Activated CD4-positive, CD25-positive, alpha-beta regulatory T cell treated with anti-CD3 and anti-CD28 coated beads, Interleukin-2, amount 50 U/mL, for 16 hours (primary cell): ENCODE measurements at regions not wholly inside any gene's neighbourhood (a gene's known extent, or its start where the extent isn't known, plus 50 kb on each side); places are given as distances from the start of the nearest gene placed in this dataset.

Experiments used
- DNase-seq: peaks from one replicate; pipeline ENCODE4 v3.0.0-alpha.2; 2020; ENCODE audit warnings: low read depth, low spot score

DNA sequence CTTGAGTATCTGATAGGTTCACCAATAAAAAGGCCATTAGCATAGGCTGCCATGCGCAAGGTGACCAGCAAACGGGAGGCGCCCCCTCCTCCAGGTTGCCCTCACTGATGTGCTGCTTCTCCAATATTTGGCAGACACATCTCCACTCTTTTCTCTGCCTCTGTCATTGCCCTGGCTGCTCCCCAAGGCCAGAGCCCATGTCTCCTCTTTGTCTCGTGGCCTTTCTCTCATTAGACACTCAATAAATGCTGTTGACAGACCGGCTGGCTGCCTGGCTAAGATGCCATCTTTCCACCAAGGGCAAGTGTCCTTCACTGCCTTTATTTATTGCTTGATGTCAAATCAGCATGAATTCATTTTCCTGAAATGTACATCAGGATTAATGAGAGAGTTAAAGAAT is 404.0 kb upstream of the KIF2A start:
- no peak for DNase-seq

DNA sequence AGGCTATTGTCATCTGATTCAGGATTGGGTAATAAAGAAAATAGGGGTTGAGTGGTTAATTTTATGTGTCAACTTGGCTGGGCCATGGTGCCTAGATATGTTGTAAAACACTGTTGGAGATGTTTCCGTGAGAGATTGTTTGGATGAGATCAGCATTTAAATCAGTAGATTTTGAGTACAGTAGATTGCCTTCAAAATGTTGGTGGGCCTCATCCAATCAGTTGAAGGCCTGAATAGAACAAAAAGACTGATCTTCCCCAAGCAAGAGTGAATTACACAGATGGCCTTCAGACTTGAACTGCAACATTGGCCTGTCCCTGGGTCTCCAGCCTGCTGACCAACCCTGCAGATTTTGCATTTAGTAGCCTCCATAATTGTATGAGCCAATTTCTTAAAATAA is 401.3 kb upstream of the KIF2A start:
- DNase-seq = no peak

DNA sequence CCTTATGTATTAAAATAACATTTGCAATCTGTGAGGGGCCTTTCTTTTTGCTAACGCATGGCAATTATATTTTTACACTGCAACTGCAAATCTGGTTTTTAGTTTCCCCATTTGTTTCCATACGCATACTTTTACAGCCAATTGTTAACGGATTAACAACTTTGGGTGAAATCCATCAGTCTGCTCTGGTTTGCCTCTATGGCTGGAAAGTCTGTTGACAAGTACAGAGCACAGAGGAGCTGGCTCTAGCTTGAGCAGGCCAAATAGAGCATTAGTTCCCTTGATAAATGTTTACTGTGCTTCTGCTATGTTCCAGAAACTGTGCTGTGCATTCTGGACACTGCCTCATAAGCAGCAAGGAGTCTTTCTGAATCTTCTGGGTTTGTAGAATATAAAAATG is 400.4 kb upstream of the KIF2A start:
- no peak for DNase-seq

DNA sequence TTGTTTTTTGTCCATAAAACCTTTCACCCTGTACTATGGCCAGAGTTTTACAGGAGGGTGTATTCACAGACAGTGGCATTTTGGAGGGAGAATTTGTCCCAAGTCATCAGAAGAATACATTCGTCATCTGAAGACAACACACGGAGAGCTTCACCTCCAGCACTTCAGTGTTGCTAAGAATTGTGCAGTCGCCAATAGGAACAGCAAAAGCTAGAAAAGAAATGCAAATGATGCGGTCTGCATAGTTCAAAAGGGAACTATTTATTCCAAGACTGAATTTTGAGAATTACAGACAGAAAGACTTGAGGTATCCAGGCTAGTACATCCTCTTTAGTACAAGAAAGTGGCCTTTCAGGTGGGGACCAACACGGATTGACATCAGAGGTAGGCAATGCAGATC is 399.2 kb upstream of the KIF2A start:
- DNase-seq = no peak

DNA sequence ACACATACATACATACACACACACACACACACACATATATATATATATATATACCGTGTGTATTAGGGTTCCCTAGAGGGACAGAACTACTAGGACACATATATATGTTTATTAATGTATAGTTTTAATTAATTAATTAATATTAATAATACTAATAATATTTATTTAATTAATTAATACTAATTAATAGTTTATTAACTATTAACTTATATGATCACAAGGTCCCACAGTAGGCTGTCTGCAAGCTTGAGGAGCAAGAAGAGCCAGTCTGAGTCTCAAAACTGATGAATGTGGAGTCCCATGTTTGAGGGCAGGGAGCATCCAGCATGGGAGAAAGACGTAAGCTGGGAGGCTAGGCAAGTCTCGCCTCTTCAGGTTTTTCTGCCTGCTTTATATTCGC is 398.0 kb upstream of the KIF2A start:
- no peak for DNase-seq

DNA sequence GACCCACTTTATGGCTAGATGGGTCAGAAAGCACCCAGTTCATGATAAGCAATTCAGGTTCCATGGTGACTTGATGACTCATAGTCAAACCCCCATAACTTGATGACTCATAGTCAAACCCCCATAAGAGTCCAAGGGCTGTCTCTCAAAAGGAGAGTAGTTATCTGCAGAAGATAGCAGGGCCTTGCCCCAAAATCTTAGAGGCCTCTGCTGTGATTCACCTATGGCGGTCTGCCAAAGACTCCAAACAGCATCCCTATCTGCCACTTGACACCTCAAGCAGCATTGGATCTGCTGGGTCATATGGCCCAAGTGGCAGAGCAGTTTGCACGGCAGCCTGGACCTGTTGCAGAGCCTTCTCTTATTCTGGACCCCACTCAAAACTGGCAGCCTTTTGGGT is 395.2 kb upstream of the KIF2A start:
- DNase-seq = no peak

DNA sequence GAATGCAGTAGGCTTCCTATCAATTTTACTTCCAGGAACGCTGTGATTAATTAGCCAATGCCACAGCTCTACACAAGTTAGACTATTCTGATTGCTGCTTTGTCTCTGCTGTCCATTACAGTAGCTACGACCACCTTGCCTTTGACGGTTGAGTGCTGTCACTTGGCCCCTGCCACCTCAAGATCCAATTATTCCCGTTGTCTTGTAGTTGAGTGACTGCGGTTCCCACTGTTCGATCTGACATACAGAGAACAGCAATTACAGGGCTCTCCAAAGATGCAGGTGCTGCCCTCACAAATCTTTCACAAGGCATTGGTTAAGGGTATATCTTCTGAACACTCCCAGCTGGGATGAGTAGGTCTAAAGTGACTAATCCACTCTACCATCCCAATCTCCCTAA is 393.4 kb upstream of the KIF2A start:
- DNase-seq = no peak

DNA sequence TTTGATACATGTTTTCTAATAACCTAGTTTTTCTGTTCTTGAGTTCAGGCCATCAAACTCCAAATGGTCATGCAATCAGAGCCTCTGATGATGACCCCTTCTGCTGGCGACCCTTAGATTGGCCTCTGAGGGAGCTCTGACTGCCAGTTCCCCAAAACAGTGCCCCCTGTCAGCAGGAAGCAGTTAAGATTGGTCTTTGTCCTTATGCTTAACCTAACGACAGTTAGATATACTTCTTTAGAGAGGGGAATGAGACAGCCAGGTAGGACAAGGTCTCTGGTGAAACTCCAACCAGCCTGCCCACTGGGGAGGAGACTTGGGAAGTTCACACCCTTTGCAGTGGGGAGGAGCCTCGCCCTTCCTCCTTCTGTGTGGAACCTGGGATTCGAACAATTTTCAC is 390.4 kb upstream of the KIF2A start:
- DNase-seq = no peak

DNA sequence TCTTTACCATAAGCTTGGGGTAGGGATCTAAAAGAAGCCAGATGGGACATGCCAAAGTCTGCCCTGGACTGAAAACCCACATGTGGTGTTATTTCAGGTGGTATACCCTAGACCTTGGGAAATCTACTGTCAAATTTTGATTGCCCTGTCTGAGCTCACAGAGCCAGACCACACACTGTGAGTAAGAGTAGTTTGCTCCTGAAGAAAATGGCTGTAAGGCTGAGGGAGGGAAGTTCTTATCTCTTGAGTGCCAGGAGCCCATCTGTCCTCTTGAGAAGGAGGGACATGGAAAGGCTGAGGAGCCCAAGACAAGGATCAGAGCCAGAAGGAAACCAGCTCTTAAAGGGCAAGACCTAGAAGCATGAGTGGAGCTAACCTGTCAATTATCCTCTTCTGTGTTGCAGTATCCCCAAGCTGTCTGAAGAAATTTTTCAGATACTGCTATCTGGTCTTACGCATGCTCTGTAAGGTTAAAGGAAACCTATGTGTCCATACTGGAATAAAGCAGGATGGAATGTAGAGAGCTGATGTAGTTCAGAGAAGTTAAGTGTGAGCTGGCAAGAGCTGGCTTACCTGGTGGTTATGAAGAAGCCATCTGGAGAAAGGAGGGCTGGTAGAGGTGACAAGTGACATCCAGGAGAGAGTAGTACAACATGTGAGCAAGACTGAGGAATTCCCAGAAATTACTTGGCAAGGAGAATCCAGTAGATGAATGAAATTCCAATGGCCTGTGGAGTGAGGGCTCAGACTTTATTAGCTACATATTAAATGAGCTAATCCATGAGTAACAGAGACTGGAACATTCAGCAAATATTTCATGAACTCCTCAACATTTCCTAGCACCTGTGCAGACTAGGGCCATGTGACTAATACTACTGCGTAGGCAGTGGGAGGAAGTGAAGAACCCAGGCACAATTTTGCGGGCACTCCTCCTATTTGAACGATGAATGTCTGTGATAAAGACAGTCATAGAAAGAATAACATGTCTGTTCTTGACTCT is 389.1 kb upstream of the KIF2A start:
- DNase-seq = no peak

DNA sequence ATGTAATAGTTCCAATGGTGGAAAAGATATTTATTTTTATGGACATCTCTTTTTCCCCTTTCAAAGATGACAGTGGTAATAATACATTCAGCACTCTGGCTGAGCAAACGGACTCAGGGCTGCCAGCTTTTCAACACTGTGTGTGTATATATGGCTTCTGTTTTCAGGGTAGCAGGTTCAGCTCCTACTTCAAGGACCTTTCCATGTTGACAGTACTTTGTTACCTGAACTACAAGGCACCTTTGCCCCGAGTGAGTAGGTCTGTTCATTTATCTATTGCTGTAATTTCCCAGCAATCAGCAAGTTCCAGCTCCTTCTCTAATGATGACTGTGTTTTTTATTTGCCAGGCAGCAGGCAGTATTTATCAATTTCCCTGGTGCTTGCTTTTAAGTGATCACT is 387.4 kb upstream of the KIF2A start:
- no peak for DNase-seq

DNA sequence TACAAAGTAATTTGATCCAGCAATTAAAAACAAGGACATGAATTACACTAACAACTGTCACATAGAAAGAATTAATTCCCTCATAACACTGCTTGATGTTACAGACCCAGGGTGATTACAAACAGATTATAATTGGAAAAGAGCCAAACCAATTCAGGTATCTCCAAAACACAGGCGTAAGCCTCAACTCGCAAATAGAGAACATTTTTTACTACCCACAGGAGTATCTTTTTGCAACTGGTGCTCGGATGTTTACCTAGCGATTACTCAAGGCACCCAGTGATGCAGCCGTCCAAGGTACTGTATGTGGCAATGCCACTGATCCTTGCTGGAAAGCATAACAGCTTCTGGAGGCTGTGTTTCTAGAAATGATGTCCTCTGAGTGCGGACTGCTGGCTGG is 386.1 kb upstream of the KIF2A start:
- no peak for DNase-seq

DNA sequence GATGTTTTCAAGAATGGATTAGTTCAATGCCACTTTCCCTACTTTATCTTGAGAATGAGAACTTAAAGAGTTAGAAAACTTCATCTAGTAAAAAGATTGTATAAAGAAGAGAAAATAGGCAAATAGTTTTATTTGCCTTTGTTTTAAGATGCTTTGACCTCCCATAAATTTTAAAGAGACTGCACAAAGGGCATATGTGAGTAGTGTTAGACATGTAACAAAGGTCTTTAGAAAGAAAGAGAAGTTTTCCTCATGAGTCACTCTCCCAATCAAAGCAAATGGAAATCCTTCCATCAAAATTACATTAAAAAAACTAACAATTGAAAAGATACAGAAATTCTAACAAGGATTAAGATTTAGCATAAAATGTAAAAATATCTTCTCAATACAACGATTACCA is 381.8 kb upstream of the KIF2A start:
- no peak for DNase-seq

DNA sequence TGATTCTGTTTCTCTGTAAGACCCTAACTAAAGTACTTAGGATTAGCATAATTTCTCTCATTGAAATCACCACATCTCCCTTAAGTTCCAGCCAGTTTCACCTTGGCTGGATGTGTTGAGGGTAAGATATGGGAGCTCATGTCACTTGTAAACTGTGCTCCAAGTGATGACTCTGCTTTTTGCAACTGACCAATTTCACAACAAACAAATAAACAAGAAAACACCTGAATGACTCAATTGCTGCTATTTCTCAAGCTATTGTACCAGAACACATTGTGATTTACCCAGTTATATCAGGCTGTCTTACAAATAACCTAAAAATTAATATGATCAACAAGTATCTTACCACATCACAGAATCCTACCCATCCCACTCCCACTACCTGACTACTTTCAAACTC is 379.1 kb upstream of the KIF2A start:
- no peak for DNase-seq

DNA sequence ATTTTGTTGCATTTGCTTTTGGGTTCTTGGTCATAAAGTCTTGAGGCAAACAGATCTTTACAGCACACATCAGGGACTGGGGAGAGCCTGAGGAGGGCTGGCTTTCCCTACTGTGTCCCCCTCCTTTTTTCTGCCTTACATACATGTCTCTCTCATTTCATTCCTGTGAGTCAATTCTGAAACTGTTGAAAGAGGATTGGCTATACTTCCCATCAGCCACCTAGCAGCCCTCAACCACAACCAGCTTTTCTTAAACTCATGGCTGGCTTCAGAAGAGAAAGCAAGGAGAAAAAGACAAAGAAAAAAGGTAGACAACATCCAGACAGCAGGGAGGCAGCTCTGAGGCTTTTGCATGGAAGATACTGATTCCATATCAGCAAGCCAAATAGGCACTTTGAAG is 374.8 kb upstream of the KIF2A start:
- DNase-seq = no peak

DNA sequence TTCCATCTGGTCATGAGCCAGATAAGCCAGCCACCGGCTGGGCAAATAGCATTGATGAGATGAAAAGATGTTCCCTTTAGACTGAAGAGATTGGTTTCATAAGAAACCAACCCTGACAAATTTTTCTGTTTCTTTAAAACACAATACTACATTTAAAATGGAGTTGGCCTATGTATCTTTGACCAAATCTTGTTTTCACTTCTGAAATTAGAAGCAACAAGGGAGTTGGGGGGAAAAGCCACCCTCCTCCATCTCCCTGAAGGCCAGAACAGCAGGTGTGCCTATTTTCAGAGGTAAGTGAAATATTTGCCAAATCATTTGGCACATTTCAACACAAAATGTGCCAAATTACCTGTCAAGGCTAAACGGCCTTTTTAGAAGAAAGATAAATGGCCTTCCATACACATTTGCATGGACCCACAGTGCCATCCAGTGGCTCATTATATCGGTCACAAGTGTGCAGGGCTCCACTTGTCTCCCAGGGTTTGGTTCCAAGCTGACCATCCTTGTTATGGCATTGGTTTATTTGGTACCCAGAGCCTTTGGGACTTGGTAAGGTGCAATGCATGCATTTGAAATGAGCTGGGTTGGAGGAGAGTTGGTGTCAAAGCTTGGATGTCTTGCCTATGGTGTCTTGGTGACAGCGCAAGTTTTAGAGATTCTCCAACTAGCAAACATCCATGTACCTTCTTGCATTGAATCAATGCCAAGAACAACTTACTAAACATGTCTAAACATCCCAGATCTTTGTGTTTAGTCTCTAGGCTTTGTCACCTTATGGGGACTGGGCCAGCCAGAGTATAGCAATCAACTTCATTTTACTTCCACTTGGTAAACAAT is 372.0 kb upstream of the KIF2A start:
- DNase-seq = no peak

DNA sequence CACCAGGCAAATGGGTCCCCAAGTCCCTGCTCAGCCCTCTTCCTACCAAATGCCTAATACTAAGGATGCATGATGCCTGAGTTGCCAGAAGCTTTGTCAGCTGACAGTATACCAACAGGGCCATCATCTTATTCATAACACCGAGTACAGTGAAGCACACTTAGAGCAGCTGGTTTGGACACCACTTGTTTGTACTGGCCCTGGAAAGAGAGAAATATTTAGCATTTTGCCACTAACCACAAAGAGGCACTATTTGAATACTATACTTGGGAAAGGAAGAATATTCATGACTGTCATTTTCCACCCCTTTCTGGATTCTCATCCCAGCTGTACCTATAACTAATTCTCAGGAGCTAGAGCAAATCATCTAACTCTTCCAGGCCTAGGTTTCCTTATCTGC is 364.4 kb upstream of the KIF2A start:
- DNase-seq = no peak

DNA sequence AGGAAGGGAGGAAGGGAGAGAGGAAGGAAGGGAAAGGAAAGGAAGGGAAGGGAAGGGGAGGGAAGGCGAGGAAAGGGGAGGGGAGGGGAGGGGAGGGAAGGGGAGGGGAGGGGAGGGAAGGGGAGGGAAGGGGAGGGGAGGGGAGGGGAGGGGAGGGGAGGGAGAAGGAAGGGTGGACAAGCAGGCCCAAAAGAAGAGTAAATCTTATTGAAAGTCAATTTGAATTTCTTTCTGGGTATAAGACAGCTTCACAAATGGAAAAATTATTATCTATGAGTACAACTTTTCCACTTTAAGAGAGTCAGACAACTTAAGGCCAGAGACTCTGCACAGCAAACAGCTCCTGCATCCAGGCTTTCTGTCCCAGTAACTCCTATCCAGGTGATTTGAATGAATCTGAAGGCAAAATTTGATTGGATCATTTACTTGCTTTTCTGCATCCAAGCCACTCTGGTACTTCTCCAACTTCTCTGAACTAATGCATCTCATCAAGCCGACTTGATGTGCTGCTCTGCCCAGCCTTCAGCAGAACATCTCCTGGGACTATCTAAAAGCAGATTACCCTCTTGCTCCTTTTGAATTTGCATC is 363.4 kb upstream of the KIF2A start:
- no peak for DNase-seq

DNA sequence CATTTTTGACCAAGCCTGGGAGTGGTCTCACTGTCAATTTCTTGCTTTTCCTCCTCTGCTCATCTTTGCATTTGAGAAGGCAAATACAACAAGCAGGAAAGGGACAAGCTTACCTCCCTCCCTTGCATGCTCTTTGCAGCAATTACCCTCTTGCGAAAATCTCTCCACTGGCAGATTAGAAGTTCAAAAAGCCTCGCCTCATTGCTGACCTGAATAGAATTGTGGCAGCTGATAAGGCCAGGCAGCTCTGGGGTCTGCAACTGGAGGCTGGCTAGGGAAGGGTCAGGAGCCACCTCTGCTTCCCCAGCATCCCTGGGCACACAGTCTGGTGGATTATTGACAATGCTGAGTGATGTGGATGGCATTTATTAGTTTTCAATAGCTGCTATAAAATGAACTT is 362.3 kb upstream of the KIF2A start:
- DNase-seq = no peak

DNA sequence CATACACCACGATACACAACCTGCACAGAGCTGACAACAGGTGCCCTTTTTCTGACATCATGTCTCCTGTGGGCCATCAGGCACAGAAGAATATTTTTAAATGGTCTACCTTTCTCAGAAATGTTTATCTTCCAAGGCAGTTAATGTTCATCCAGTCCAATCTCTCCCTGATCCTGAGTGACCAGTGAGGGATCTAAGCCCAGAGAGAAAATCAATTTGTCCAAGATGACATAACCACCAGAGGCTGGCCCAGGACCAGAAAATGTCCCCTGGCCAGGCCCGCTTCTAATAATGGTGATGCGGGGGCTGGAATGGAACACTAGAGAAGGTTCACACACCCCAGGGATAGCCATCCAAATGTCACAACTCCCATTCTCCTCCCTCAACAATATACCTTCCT is 357.9 kb upstream of the KIF2A start:
- DNase-seq = no peak

DNA sequence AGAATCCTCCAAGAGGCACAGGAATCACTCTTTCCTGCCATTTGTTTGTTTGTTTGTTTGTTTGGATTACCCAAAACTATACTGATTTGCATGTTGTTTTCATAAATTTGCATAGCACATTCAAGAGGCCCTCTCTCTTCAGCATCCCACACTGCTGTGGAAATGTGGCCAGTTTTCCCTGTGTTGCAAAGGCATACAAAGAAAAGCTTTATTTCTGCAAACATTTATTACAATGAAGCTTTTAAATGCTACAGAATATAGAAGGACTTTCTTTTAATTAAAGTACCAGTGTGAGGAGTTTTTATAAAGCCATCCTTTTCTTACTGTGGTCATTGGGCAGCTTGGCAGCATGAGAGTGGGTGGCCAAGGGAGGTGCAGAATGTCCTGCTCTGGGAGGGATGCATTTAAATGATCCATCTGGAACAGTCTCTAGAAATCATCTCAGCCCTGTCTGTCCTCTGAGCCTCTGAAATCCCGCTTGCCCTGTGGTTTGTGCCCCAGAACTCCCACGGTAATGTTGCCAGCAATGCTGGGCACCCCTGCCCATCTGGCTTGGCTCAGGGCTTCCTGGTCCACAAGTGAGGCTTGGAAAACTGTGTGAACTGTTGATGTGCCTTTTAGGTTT is 356.8 kb upstream of the KIF2A start:
- no peak for DNase-seq

DNA sequence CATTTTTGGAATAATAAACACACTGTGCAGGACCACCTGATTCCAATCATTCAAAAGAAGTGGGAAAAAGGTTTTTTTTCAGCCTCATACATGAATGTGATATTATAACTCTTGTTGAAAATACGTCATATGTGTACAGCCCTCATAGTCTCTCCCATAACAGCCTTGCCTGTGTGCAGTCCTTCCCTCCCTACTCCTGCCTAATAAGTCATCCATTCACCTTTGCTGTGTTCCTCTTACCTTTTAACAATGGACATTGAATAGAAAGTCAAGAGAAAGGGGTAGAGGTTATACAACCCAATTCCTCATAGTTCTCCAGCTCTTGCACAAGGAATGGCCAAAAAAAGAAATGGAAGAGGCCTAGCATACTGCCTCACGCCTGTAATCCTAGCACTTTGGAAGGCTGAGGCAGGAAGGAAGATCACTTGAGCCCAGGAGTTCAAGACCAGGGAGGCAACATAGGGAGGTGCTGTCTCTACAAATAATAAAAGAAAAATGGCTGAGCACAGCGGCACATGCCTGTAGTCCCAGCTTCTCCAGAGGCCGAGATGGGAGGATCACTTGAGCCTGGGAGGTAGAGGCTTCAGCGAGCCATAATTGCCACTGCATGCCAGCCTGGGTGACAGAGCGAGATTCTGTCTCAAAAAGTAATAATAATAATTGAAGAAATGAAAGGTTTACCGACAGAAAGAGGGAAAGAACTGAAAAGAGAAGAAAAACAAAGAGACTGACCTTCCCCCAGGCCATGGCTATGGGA is 356.1 kb upstream of the KIF2A start:
- no peak for DNase-seq
